Activated CD4-positive, alpha-beta memory T cell treated with anti-CD3 and anti-CD28 coated beads for 36 hours (primary cell): ENCODE measurements at regions not wholly inside any gene's neighbourhood (a gene's known extent, or its start where the extent isn't known, plus 50 kb on each side); places are given as distances from the start of the nearest gene placed in this dataset.

Source experiments
- CTCF ChIA-PET: fragments of 350-600 bp; sonication (Branson Sonifier 250); formaldehyde crosslinking; loops from one replicate; lab custom pipeline; 2021; ENCODE audit warnings: antibody characterized with exemption, inconsistent platforms; lab: Charles Lee
- POLR2A ChIA-PET: fragments of 350-600 bp; sonication (Branson Sonifier 250); formaldehyde crosslinking; loops from one replicate; lab custom pipeline; 2021; ENCODE audit warnings: antibody characterized with exemption; lab: Charles Lee
- DNase-seq: peaks from one replicate; pipeline ENCODE4 v3.0.0-alpha.2; 2020
- H3K27ac Mint-ChIP-seq: one replicate; pipeline ENCODE4 v1.8.0; 2021; ENCODE audit warnings: mixed read lengths
- H3K27me3 Mint-ChIP-seq: one replicate; pipeline ENCODE4 v1.8.0; 2021; ENCODE audit warnings: mixed read lengths
- H3K36me3 Mint-ChIP-seq: one replicate; pipeline ENCODE4 v1.8.0; 2021; ENCODE audit warnings: mixed read lengths
- H3K4me1 Mint-ChIP-seq: one replicate; pipeline ENCODE4 v1.8.0; 2021; ENCODE audit warnings: low read depth, mixed read lengths
- H3K4me3 Mint-ChIP-seq: one replicate; pipeline ENCODE4 v1.8.0; 2021; ENCODE audit warnings: mild to moderate bottlenecking, mixed read lengths
- H3K9me3 Mint-ChIP-seq: one replicate; pipeline ENCODE4 v1.8.0; 2021; ENCODE audit warnings: mixed read lengths
- intact Hi-C: fragments of 100-400 bp; cut with micrococcal nuclease; formaldehyde crosslinking; loops from one replicate; pipeline ENCODE4 v1.15.1; 2023

- Mint-ChIP-seq H3K27me3 (no peaks in the 10 kb centered on the region), H3K36me3 (no peaks in the 10 kb centered on the region), H3K4me3 (no peak overlapping the region), H3K9me3 (peaks cover 17% of the 10 kb centered on the region), H3K4me1 (no peaks in the 10 kb centered on the region), H3K27ac (no peak overlapping the region)
- CTCF ChIA-PET, result no interaction called here
- POLR2A ChIA-PET, result no interaction called here
- intact Hi-C loops, result no loop called here
- no peak for DNase-seq
These were observed 297.4 kb upstream of the TUSC1 start for GRCh38 chr9:25975667-25976066.

GRCh38 chr9:25964239-25964638, 286.0 kb upstream of the TUSC1 start:
- Mint-ChIP-seq H3K4me1 (no peaks in the 10 kb centered on the region), H3K4me3 (no peak overlapping the region), H3K27ac (no peak overlapping the region), H3K36me3 (no peaks in the 10 kb centered on the region), H3K9me3 (peaks cover 34% of the 10 kb centered on the region), H3K27me3 (no peaks in the 10 kb centered on the region)
- intact Hi-C loops, result no loop called here
- DNase-seq, result no peak
- ChIA-PET POLR2A (no interaction called here), CTCF (interaction anchor here (0.6 kb wide), 1 partner anchor 189 kb away, joined by 5 read pairs; no protein-coding TSS in a partner anchor)

- no peaks in the 10 kb centered on the region for H3K36me3 Mint-ChIP-seq
- intact Hi-C loops, result no loop called here
- no peak for DNase-seq
- H3K4me1 Mint-ChIP-seq, result no peaks in the 10 kb centered on the region
- H3K27me3 Mint-ChIP-seq, result no peaks in the 10 kb centered on the region
- no peak overlapping the region for H3K4me3 Mint-ChIP-seq
- H3K9me3 Mint-ChIP-seq, result peaks cover 33% of the 10 kb centered on the region
- CTCF ChIA-PET, result no interaction called here
- POLR2A ChIA-PET, result no interaction called here
- no peak overlapping the region for H3K27ac Mint-ChIP-seq
These were observed 281.9 kb upstream of the TUSC1 start for GRCh38 chr9:25960178-25960577.

- CTCF ChIA-PET, result no interaction called here
- intact Hi-C loops, result no loop called here
- Mint-ChIP-seq H3K4me3 (no peak overlapping the region), H3K27ac (no peak overlapping the region), H3K36me3 (no peaks in the 10 kb centered on the region), H3K4me1 (no peaks in the 10 kb centered on the region), H3K27me3 (no peaks in the 10 kb centered on the region), H3K9me3 (peaks cover 19% of the 10 kb centered on the region)
- DNase-seq, result no peak
- POLR2A ChIA-PET, result no interaction called here
These were observed 276.0 kb upstream of the TUSC1 start for GRCh38 chr9:25954209-25954608.

GRCh38 chr9:25948182-25948581, 269.9 kb upstream of the TUSC1 start:
- ChIA-PET POLR2A (no interaction called here), CTCF (no interaction called here)
- intact Hi-C loops, result no loop called here
- Mint-ChIP-seq H3K9me3 (peaks cover 37% of the 10 kb centered on the region), H3K4me1 (no peaks in the 10 kb centered on the region), H3K36me3 (no peaks in the 10 kb centered on the region), H3K27ac (no peak overlapping the region), H3K4me3 (no peak overlapping the region), H3K27me3 (no peaks in the 10 kb centered on the region)
- no peak for DNase-seq

GRCh38 chr9:25939126-25939525, 260.9 kb upstream of the TUSC1 start:
- H3K27me3 Mint-ChIP-seq, result no peaks in the 10 kb centered on the region
- peaks cover 11% of the 10 kb centered on the region for H3K9me3 Mint-ChIP-seq
- no peaks in the 10 kb centered on the region for H3K36me3 Mint-ChIP-seq
- ChIA-PET POLR2A (no interaction called here), CTCF (no interaction called here)
- no peak for DNase-seq
- no peak overlapping the region for H3K27ac Mint-ChIP-seq
- no peaks in the 10 kb centered on the region for H3K4me1 Mint-ChIP-seq
- intact Hi-C loops, result no loop called here
- no peak overlapping the region for H3K4me3 Mint-ChIP-seq

- Mint-ChIP-seq H3K27ac (no peak overlapping the region), H3K9me3 (peaks cover 27% of the 10 kb centered on the region), H3K4me3 (no peak overlapping the region), H3K36me3 (no peaks in the 10 kb centered on the region), H3K4me1 (no peaks in the 10 kb centered on the region), H3K27me3 (no peaks in the 10 kb centered on the region)
- no peak for DNase-seq
- intact Hi-C loops, result no loop called here
- POLR2A ChIA-PET, result no interaction called here
- CTCF ChIA-PET, result no interaction called here
These were observed 257.8 kb upstream of the TUSC1 start for GRCh38 chr9:25936031-25936430.

GRCh38 chr9:25935188-25935587, 256.9 kb upstream of the TUSC1 start:
- H3K27me3 Mint-ChIP-seq, result no peaks in the 10 kb centered on the region
- ChIA-PET POLR2A (no interaction called here), CTCF (no interaction called here)
- H3K27ac Mint-ChIP-seq, result no peak overlapping the region
- DNase-seq, result no peak
- intact Hi-C loops, result no loop called here
- peaks cover 34% of the 10 kb centered on the region for H3K9me3 Mint-ChIP-seq
- no peaks in the 10 kb centered on the region for H3K36me3 Mint-ChIP-seq
- no peaks in the 10 kb centered on the region for H3K4me1 Mint-ChIP-seq
- H3K4me3 Mint-ChIP-seq, result no peak overlapping the region

GRCh38 chr9:25918761-25919160, 240.5 kb upstream of the TUSC1 start:
- peaks cover 18% of the 10 kb centered on the region for H3K9me3 Mint-ChIP-seq
- H3K27me3 Mint-ChIP-seq, result no peaks in the 10 kb centered on the region
- DNase-seq, result no peak
- H3K4me1 Mint-ChIP-seq, result no peaks in the 10 kb centered on the region
- no peak overlapping the region for H3K4me3 Mint-ChIP-seq
- intact Hi-C loops, result no loop called here
- ChIA-PET CTCF (no interaction called here), POLR2A (no interaction called here)
- no peaks in the 10 kb centered on the region for H3K36me3 Mint-ChIP-seq
- H3K27ac Mint-ChIP-seq, result no peak overlapping the region

GRCh38 chr9:25917731-25918362, 239.6 kb upstream of the TUSC1 start:
- H3K9me3 Mint-ChIP-seq, result peaks cover 19% of the 10 kb centered on the region
- no peak for DNase-seq
- H3K27ac Mint-ChIP-seq, result no peak overlapping the region
- H3K36me3 Mint-ChIP-seq, result no peaks in the 10 kb centered on the region
- ChIA-PET CTCF (no interaction called here), POLR2A (no interaction called here)
- no peaks in the 10 kb centered on the region for H3K27me3 Mint-ChIP-seq
- no peaks in the 10 kb centered on the region for H3K4me1 Mint-ChIP-seq
- intact Hi-C loops, result no loop called here
- no peak overlapping the region for H3K4me3 Mint-ChIP-seq

GRCh38 chr9:25913806-25914205, 235.6 kb upstream of the TUSC1 start:
- Mint-ChIP-seq H3K4me1 (no peaks in the 10 kb centered on the region), H3K27me3 (no peaks in the 10 kb centered on the region), H3K4me3 (no peak overlapping the region), H3K27ac (no peak overlapping the region), H3K36me3 (no peaks in the 10 kb centered on the region), H3K9me3 (peaks cover 23% of the 10 kb centered on the region)
- DNase-seq, result no peak
- CTCF ChIA-PET, result no interaction called here
- intact Hi-C loops, result no loop called here
- POLR2A ChIA-PET, result no interaction called here

- no peak for DNase-seq
- Mint-ChIP-seq H3K27me3 (no peaks in the 10 kb centered on the region), H3K27ac (no peak overlapping the region), H3K4me3 (no peak overlapping the region), H3K9me3 (peaks cover 35% of the 10 kb centered on the region), H3K36me3 (no peaks in the 10 kb centered on the region), H3K4me1 (no peaks in the 10 kb centered on the region)
- CTCF ChIA-PET, result no interaction called here
- intact Hi-C loops, result no loop called here
- POLR2A ChIA-PET, result no interaction called here
These were observed 226.5 kb upstream of the TUSC1 start for GRCh38 chr9:25904701-25905100.

- ChIA-PET CTCF (no interaction called here), POLR2A (no interaction called here)
- DNase-seq, result no peak
- H3K36me3 Mint-ChIP-seq, result no peaks in the 10 kb centered on the region
- intact Hi-C loops, result no loop called here
- no peak overlapping the region for H3K4me3 Mint-ChIP-seq
- peaks cover 41% of the 10 kb centered on the region for H3K9me3 Mint-ChIP-seq
- H3K27me3 Mint-ChIP-seq, result no peaks in the 10 kb centered on the region
- H3K4me1 Mint-ChIP-seq, result no peaks in the 10 kb centered on the region
- H3K27ac Mint-ChIP-seq, result no peak overlapping the region
These were observed 213.3 kb upstream of the TUSC1 start for GRCh38 chr9:25891527-25891926.
